SJSA1 (cell line): ENCODE measurements at regions not wholly inside any gene's neighbourhood (a gene's known extent, or its start where the extent isn't known, plus 50 kb on each side); places are given as distances from the start of the nearest gene placed in this dataset.

Experiments used
- DNase-seq, 2 experiments: peaks; one replicate each; pipeline ENCODE4 v3.0.0-alpha.2; 2015 to 2020; ENCODE audit warnings: low spot score in 2 of 2, low read depth in 1 of 2
- H3K27ac ChIP-seq: fragments of 250-450 bp; sonication (Bioruptor Pico); 2 replicates; pipeline ENCODE4 v1.5.1; 2020; ENCODE audit warnings: mild to moderate bottlenecking, moderate library complexity
- H3K27me3 ChIP-seq: fragments of 250-450 bp; sonication (Bioruptor Pico); replicated peaks from 2 replicates; pipeline ENCODE4 v1.5.1; 2020; ENCODE audit warnings: mild to moderate bottlenecking, moderate library complexity
- H3K36me3 ChIP-seq: fragments of 250-450 bp; sonication (Bioruptor Pico); 2 replicates; pipeline ENCODE4 v1.5.1; 2020; ENCODE audit warnings: mild to moderate bottlenecking
- H3K4me1 ChIP-seq: fragments of 250-450 bp; sonication (Bioruptor Pico); replicated peaks from 2 replicates; pipeline ENCODE4 v1.6.1; 2021; ENCODE audit warnings: mild to moderate bottlenecking
- H3K4me3 ChIP-seq: fragments of 250-450 bp; sonication (Bioruptor Pico); 2 replicates; pipeline ENCODE4 v1.5.1; 2020; ENCODE audit warnings: mild to moderate bottlenecking
- H3K9me3 ChIP-seq: fragments of 250-450 bp; sonication (Bioruptor Pico); replicated peaks from 2 replicates; pipeline ENCODE4 v1.5.1; 2020; ENCODE audit warnings: mild to moderate bottlenecking

DNA sequence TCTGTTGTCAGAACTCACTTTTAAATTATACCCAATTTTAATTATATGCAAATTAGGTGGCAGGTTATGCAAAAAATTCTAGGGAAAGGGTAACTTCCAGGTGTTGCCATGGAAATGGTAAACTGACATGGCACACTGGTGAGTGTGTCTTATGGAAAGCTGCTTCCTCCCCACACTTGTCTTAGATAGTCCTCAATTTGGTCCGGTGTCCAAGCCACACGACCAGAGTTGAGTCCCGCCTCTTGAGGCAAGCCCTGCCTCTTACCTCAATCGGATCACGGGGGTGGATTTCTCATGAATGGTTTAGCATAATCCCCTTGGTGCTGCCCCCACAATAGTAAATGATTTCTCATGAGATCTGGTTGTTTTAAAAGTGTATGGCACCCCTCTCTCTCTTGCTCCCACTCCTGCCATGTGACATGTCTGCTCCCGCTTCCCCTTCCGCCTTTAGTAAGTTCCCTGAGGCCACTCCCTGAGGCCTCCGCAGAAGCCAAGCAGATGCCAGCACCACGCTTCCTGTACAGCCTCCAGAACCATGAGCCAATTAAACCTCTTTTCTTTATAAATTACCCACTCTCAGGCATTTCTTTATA, 74.9 kb downstream of the MATN1 start:
- no peak overlapping the region for H3K4me3 ChIP-seq
- no peak for DNase-seq

DNA sequence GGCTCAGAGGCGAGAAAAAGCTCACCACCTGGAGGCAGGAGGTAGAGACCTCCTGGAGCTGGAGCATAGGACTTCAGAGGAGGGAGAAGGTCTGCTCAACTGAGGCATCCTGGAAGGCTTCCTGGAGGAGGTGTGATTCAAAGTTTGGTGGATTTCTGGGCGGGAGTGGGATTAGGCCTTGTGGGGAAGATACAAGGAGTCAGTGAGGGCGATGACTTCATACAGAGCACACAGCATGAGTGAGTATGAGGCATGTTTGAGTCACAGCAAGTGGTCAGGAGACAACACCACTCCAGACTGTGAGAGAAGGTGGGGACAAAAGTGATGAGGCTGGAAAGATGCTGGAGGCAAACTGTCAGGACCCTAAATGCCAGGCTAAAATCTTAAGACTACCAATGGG, 77.6 kb downstream of the MATN1 start:
- H3K36me3 ChIP-seq, result no peaks in the 10 kb centered on the region
- no peaks in the 10 kb centered on the region for H3K9me3 ChIP-seq
- DNase-seq, result no peak
- no peak overlapping the region for H3K27ac ChIP-seq
- H3K4me3 ChIP-seq, result no peak overlapping the region
- H3K27me3 ChIP-seq, result 0 out of 2 replicates have a peak, but pooled peaks cover 2% of the 10 kb centered on the region
- no peaks in the 10 kb centered on the region for H3K4me1 ChIP-seq

More for the DNA sequence above, 74.9 kb downstream of the MATN1 start:
- no peaks in the 10 kb centered on the region for H3K4me1 ChIP-seq
- H3K27me3 ChIP-seq, result 0 out of 2 replicates have a peak, but pooled peaks cover 2% of the 10 kb centered on the region
- no peak overlapping the region for H3K27ac ChIP-seq
- H3K9me3 ChIP-seq, result no peaks in the 10 kb centered on the region
- H3K36me3 ChIP-seq, result no peaks in the 10 kb centered on the region

DNA sequence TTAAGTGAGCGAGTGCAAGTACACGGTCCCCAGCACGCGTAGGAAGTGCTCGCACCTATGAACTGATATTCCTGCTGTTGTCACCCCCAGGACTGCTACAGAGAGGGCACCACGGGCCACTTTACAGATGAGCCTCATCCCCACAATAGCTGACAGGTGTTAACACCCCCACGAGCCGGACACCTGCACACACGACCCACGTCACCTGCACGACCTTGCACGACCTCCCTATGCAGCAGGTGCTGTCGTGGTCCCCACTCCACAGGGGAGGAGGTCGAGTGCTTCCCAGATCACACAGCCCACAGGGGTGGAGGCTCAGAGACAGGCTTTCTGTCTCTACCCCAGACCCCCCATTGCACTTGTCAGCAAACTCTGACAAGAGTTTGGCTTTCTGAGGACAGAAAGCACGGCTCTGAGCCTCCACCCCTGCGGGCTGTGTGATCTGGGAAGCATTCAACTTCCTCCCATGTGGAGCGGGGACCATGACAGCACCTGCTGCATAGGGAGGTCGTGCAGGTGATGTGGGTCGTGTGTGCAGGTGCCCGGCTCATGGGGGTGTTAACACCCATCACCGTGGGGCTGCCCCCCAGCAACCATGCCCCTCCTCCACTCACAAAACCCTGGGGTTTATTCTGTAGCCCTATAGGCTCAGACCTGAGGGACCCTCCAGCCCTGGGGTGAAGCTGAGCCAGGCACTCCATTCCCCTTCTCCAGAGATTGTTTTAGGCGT, 80.8 kb downstream of the MATN1 start:
- Histone ChIP-seq H3K9me3 (no peaks in the 10 kb centered on the region), H3K36me3 (no peaks in the 10 kb centered on the region), H3K4me1 (no peaks in the 10 kb centered on the region), H3K27ac (no peak overlapping the region), H3K27me3 (0 out of 2 replicates have a peak, but pooled peaks cover 2% of the 10 kb centered on the region), H3K4me3 (no peak overlapping the region)
- no peak for DNase-seq

GRCh38 chr1:30641572-30642353, 81.6 kb downstream of the MATN1 start:
- no peak for DNase-seq
- no peak overlapping the region for H3K4me3 ChIP-seq
- no peak overlapping the region for H3K27ac ChIP-seq
- 0 out of 2 replicates have a peak, but pooled peaks cover 2% of the 10 kb centered on the region for H3K27me3 ChIP-seq
- H3K36me3 ChIP-seq, result no peaks in the 10 kb centered on the region
- no peaks in the 10 kb centered on the region for H3K4me1 ChIP-seq
- H3K9me3 ChIP-seq, result no peaks in the 10 kb centered on the region

GRCh38 chr1:30639881-30640452, 83.4 kb downstream of the MATN1 start:
- H3K36me3 ChIP-seq, result no peaks in the 10 kb centered on the region
- H3K4me1 ChIP-seq, result no peaks in the 10 kb centered on the region
- H3K9me3 ChIP-seq, result no peaks in the 10 kb centered on the region
- no peak overlapping the region for H3K27ac ChIP-seq
- 0 out of 2 replicates have a peak, but pooled peaks cover 2% of the 10 kb centered on the region for H3K27me3 ChIP-seq
- no peak overlapping the region for H3K4me3 ChIP-seq
- DNase-seq, result no peak

DNA sequence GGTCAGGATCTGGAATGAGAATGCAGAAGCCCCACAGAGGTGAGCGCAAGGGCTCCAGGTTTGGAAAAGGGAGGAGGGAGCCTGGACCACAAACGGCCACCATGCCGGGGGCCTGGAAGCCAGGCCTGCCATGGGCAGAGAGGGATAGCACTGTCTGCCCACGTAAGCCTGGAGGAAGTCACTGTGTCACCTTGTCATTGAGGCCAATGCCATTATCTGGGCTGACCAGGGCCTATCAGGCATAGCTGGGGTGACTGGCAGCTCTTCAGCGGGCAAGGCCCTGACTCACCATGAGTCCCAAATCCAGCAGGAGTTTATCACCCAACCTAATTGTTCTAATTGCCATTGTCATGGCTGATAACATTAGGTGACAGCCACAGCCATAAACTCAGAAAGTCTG, 84.6 kb downstream of the MATN1 start:
- H3K4me3 ChIP-seq, result no peak overlapping the region
- H3K27me3 ChIP-seq, result no peaks in the 10 kb centered on the region
- no peaks in the 10 kb centered on the region for H3K4me1 ChIP-seq
- no peaks in the 10 kb centered on the region for H3K36me3 ChIP-seq
- no peak overlapping the region for H3K27ac ChIP-seq
- H3K9me3 ChIP-seq, result no peaks in the 10 kb centered on the region
- no peak for DNase-seq

GRCh38 chr1:30638086-30638485, 85.3 kb downstream of the MATN1 start:
- Histone ChIP-seq H3K4me3 (no peak overlapping the region), H3K36me3 (no peaks in the 10 kb centered on the region), H3K4me1 (no peaks in the 10 kb centered on the region), H3K27ac (no peak overlapping the region), H3K9me3 (no peaks in the 10 kb centered on the region), H3K27me3 (no peaks in the 10 kb centered on the region)
- DNase-seq, result no peak

DNA sequence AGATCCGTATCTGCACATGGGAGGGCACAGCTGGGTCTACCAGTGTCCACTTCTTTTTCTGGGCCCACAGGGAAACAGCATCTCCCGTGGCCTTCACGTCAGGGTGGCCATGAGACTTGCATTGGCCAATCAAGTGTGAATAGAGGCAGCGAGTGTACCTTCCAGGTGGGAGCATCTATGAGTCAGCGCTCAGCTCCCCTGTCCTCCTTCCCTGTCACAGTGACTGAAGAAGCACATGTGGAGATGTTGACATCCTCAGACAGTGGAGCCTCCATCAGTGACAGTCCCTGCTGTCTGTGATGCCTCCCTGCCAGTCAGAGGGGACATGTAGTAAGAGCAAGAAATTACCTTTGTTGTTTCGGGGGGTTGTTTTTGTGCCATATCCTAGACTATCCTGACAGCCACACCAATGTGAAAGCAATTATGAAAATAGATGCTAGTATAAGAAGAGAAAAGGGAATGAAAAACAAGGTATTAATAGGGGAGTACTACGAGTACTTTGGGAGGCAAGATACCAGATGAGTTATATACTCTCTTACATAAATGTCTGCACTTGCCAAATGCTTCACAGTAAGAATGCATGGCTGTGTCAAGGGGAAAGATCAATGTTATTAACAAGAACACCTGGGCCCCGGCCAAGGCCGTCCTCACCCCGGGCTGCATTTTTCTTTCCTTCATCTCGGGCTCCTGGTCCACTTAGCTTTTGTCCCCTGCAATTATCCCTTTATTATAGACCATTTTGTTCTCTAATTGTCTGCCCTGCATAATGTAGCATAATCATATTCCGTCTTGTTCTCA, 86.0 kb downstream of the MATN1 start:
- H3K27ac ChIP-seq, result no peak overlapping the region
- H3K9me3 ChIP-seq, result no peaks in the 10 kb centered on the region
- DNase-seq, result no peak
- H3K4me3 ChIP-seq, result no peak overlapping the region
- H3K27me3 ChIP-seq, result no peaks in the 10 kb centered on the region
- no peaks in the 10 kb centered on the region for H3K4me1 ChIP-seq
- no peaks in the 10 kb centered on the region for H3K36me3 ChIP-seq

- Histone ChIP-seq H3K27me3 (no peaks in the 10 kb centered on the region), H3K9me3 (no peaks in the 10 kb centered on the region), H3K27ac (no peak overlapping the region), H3K36me3 (no peaks in the 10 kb centered on the region), H3K4me1 (no peaks in the 10 kb centered on the region), H3K4me3 (no peak overlapping the region)
- no peak for DNase-seq
Measured at GRCh38 chr1:30636621-30637020, 86.8 kb downstream of the MATN1 start.

GRCh38 chr1:30635391-30635975, 87.9 kb downstream of the MATN1 start:
- Histone ChIP-seq H3K27me3 (no peaks in the 10 kb centered on the region), H3K4me3 (no peak overlapping the region), H3K9me3 (no peaks in the 10 kb centered on the region), H3K27ac (no peak overlapping the region), H3K4me1 (no peaks in the 10 kb centered on the region), H3K36me3 (no peaks in the 10 kb centered on the region)
- DNase-seq, result no peak

GRCh38 chr1:30634507-30634906, 88.9 kb downstream of the MATN1 start:
- H3K36me3 ChIP-seq, result no peaks in the 10 kb centered on the region
- DNase-seq, result no peak
- H3K27me3 ChIP-seq, result no peaks in the 10 kb centered on the region
- H3K27ac ChIP-seq, result no peak overlapping the region
- no peak overlapping the region for H3K4me3 ChIP-seq
- H3K4me1 ChIP-seq, result no peaks in the 10 kb centered on the region
- no peaks in the 10 kb centered on the region for H3K9me3 ChIP-seq

DNA sequence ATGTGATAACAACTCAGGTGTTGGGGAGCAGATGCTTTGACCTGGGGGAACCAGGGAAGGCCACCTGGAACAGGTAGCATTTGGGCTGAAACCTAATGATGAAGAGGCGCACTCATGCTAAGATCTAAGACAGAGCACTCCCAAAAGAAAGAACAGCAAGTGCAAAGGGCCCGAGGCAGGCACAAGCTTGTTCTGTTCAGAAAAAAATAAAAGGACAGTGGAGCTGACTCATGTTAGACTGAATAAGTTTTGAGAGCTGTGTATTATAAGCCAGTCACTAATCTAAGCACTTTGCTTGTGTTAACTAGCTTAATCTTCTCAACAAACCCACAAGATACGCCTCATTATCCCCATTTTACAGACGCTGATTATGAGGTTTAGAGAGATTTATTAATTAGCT, 90.1 kb downstream of the MATN1 start:
- no peak for DNase-seq
- H3K9me3 ChIP-seq, result no peaks in the 10 kb centered on the region
- H3K4me1 ChIP-seq, result no peaks in the 10 kb centered on the region
- no peak overlapping the region for H3K27ac ChIP-seq
- no peaks in the 10 kb centered on the region for H3K36me3 ChIP-seq
- no peak overlapping the region for H3K4me3 ChIP-seq
- no peaks in the 10 kb centered on the region for H3K27me3 ChIP-seq

- DNase-seq, result no peak
- H3K27me3 ChIP-seq, result no peaks in the 10 kb centered on the region
- H3K36me3 ChIP-seq, result no peaks in the 10 kb centered on the region
- no peaks in the 10 kb centered on the region for H3K4me1 ChIP-seq
- no peak overlapping the region for H3K4me3 ChIP-seq
- no peak overlapping the region for H3K27ac ChIP-seq
- H3K9me3 ChIP-seq, result no peaks in the 10 kb centered on the region
Measured at GRCh38 chr1:30632481-30632880, 90.9 kb downstream of the MATN1 start.
